MM.1S (cell line): ENCODE measurements at regions not wholly inside any gene's neighbourhood (a gene's known extent, or its start where the extent isn't known, plus 50 kb on each side); places are given as distances from the start of the nearest gene placed in this dataset.

ENCODE experiments used
- CTCF ChIP-seq: fragments of 300-600 bp; sonication (generic); IDR thresholded peaks from 2 replicates; pipeline ENCODE4 v1.5.1; 2016; ENCODE audit warnings: antibody characterized with exemption, low read length, mixed read lengths
- EZH2phosphoT487 ChIP-seq: fragments of 300-600 bp; sonication (generic); IDR thresholded peaks from 2 replicates; pipeline ENCODE4 v1.6.1; 2018; ENCODE audit warnings: antibody characterized with exemption, low read length

- TF ChIP-seq CTCF (no peak), EZH2phosphoT487 (no peak)
Observed at GRCh38 chr6:100266494-100267401, 198.0 kb downstream of the SIM1 start.
